Ovary (tissue), 3 donors: ENCODE measurements at regions not wholly inside any gene's neighbourhood (a gene's known extent, or its start where the extent isn't known, plus 50 kb on each side); places are given as distances from the start of the nearest gene placed in this dataset.
"Not testable (repeated sequence)": the region's sequence is repeated elsewhere in the genome, so short reads cannot be mapped to it uniquely, and the experiment has no call there.

Source experiments
- POLR2A ChIP-seq: fragments of 450-650 bp; IDR thresholded peaks from one replicate; pipeline ENCODE4 v1.6.1; 2017; ENCODE audit warnings: antibody characterized with exemption, mild to moderate bottlenecking, moderate library complexity
- TF ChIP-seq, protein P1 (sequence below), 3 donors: fragments of 450-650 bp in 2 of 3; fragments of 200-600 bp in 1 of 3; IDR thresholded peaks; one replicate each; pipeline versions ENCODE4 v1.5.1 to v1.8.0; 2016 to 2022; ENCODE audit warnings: antibody characterized with exemption in 3 of 3, mild to moderate bottlenecking in 1 of 3
- donor health status: DM: no; HTN: no; CAD: no.

DNA sequence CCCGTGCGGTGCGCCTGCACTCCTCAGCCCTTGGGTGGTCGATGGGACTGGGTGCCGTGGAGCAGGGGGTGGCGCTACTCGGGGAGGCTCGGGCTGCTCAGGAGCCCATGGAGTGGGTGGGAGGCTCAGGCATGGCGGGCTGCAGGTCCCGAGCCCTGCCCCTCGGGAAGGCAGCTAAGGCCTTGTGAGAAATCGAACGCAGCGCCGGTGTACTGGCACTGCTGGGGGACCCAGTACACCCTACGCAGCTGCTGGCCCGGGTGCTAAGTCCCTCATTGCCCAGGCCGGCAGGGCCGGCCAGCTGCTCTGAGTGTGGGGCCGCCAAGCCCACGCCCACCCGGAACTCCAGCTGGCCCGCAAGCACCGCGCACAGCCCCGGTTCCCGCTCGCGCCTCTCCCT lies 396.9 kb upstream of the RIOK2 start:
- TF ChIP-seq, protein P1, sequence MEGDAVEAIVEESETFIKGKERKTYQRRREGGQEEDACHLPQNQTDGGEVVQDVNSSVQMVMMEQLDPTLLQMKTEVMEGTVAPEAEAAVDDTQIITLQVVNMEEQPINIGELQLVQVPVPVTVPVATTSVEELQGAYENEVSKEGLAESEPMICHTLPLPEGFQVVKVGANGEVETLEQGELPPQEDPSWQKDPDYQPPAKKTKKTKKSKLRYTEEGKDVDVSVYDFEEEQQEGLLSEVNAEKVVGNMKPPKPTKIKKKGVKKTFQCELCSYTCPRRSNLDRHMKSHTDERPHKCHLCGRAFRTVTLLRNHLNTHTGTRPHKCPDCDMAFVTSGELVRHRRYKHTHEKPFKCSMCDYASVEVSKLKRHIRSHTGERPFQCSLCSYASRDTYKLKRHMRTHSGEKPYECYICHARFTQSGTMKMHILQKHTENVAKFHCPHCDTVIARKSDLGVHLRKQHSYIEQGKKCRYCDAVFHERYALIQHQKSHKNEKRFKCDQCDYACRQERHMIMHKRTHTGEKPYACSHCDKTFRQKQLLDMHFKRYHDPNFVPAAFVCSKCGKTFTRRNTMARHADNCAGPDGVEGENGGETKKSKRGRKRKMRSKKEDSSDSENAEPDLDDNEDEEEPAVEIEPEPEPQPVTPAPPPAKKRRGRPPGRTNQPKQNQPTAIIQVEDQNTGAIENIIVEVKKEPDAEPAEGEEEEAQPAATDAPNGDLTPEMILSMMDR (IDR thresholded peaks at IDR 0.05) = not testable (repeated sequence)
- not testable (repeated sequence) for TF ChIP-seq POLR2A
